ENCODE measurements at regions not wholly inside any gene's neighbourhood (a gene's known extent, or its start where the extent isn't known, plus 50 kb on each side); places are given as distances from the start of the nearest gene placed in this dataset.

DNA sequence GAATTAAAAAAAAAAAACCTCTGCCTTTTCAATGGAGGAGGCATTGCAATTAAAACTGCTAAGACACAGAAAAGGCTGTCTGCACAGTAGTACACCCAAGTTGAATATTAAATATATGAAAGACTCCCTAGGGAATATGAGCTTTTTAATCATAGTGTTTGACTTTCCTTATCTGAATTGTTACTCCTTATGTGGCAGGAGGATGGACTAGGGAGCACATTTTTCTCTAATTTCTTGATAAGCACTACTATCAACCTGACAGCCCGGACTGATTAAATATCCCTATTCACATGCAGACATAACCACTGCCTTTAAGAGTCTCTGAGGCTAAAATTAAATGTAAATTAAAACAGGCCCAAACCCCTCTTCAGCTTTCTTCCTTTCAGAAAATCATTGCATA, 428.6 kb upstream of the GJE1 start:
- TF ChIP-seq, protein P1, sequence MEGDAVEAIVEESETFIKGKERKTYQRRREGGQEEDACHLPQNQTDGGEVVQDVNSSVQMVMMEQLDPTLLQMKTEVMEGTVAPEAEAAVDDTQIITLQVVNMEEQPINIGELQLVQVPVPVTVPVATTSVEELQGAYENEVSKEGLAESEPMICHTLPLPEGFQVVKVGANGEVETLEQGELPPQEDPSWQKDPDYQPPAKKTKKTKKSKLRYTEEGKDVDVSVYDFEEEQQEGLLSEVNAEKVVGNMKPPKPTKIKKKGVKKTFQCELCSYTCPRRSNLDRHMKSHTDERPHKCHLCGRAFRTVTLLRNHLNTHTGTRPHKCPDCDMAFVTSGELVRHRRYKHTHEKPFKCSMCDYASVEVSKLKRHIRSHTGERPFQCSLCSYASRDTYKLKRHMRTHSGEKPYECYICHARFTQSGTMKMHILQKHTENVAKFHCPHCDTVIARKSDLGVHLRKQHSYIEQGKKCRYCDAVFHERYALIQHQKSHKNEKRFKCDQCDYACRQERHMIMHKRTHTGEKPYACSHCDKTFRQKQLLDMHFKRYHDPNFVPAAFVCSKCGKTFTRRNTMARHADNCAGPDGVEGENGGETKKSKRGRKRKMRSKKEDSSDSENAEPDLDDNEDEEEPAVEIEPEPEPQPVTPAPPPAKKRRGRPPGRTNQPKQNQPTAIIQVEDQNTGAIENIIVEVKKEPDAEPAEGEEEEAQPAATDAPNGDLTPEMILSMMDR (conservative IDR thresholded peaks at IDR 0.05; ENCODE audit: low read depth, low read length): no peak
- TF ChIP-seq EZH2 (IDR thresholded peaks at IDR 0.05; ENCODE audit: borderline replicate concordance, low read depth, low read length, poor library complexity, severe bottlenecking): no peak

All from A673 (cell line).